Fibroblast of the aortic adventitia (primary cell): ENCODE measurements at regions not wholly inside any gene's neighbourhood (a gene's known extent, or its start where the extent isn't known, plus 50 kb on each side); places are given as distances from the start of the nearest gene placed in this dataset.

ENCODE experiments used
- DNase-seq: peaks from one replicate; pipeline ENCODE4 v3.0.0-alpha.2; 2010; ENCODE audit warnings: low read depth
- H3K4me3 ChIP-seq: 2 replicates; pipeline ENCODE4 v1.5.1; 2011; ENCODE audit warnings: low read depth, mild to moderate bottlenecking, control low read depth, low read length, moderate library complexity
- TF ChIP-seq, protein P1 (sequence below): IDR thresholded peaks from 2 replicates; pipeline ENCODE4 v1.5.1; 2011; ENCODE audit warnings: mild to moderate bottlenecking, low read length, control low read depth, inconsistent platforms; ENCODE audit not compliant: insufficient read depth

DNA sequence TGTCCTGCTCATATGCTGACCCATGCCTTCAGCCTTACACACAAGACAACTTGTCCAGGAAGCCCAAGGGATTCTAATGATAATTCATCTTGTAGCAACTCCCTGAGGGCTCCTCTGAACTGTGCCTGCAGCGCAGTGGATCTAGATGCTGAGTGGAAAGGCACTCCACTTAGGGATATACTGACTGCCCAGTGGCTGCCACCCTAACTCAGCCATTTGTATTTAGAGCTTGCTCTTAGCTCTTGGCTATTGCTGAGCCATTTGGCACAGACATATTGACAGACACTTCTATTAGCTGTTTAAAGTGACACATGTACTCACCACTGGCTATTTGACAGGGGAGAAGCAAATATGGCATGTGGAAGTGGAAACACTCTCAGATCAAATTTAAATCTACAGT is 278.3 kb upstream of the SGK1 start:
- no peak for DNase-seq
- TF ChIP-seq, protein P1, sequence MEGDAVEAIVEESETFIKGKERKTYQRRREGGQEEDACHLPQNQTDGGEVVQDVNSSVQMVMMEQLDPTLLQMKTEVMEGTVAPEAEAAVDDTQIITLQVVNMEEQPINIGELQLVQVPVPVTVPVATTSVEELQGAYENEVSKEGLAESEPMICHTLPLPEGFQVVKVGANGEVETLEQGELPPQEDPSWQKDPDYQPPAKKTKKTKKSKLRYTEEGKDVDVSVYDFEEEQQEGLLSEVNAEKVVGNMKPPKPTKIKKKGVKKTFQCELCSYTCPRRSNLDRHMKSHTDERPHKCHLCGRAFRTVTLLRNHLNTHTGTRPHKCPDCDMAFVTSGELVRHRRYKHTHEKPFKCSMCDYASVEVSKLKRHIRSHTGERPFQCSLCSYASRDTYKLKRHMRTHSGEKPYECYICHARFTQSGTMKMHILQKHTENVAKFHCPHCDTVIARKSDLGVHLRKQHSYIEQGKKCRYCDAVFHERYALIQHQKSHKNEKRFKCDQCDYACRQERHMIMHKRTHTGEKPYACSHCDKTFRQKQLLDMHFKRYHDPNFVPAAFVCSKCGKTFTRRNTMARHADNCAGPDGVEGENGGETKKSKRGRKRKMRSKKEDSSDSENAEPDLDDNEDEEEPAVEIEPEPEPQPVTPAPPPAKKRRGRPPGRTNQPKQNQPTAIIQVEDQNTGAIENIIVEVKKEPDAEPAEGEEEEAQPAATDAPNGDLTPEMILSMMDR, result no peak
- no peak overlapping the region for H3K4me3 ChIP-seq

DNA sequence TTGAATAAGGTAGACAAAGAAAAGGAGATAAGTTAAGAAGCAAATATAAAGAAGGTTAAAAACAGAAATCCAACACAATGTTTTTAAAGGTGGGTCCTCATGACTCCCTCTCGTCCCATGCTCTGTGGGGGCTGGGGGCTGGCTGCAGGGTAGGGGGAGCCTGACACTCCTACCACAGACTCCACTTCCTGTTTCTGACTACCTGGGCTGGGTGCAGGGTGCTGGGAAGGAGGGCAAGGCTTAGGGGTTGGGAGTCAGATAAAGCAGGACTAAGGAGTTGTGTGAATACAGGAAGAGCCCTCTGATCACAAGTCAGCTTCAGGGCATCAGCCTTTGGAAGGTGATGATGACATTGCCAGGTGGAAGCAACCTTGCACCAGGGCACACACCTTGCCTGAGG is 277.0 kb upstream of the SGK1 start:
- H3K4me3 ChIP-seq, result no peak overlapping the region
- no peak for DNase-seq

DNA sequence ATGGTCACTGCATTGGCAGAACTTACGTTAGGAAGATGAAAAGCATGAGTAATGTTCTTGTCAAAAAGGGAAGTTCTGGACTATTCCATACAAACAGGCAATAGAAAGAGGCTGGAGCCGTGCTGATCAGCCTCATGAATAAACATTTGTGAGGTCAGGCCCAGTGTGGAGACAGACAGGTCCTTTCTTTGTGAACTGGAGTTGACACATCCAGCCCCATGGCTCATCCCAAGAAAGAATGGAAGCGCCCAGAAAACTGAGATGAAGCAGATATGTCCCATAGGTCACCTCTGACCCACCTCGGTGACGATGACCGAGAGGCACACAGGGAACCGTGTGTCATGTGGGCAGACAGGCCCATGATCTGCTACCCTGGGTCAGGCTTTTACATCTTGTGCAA is 276.0 kb upstream of the SGK1 start:
- no peak for DNase-seq
- TF ChIP-seq, protein P1, result no peak
- H3K4me3 ChIP-seq, result no peak overlapping the region

More for the DNA sequence above, 277.0 kb upstream of the SGK1 start:
- TF ChIP-seq, protein P1, result no peak

DNA sequence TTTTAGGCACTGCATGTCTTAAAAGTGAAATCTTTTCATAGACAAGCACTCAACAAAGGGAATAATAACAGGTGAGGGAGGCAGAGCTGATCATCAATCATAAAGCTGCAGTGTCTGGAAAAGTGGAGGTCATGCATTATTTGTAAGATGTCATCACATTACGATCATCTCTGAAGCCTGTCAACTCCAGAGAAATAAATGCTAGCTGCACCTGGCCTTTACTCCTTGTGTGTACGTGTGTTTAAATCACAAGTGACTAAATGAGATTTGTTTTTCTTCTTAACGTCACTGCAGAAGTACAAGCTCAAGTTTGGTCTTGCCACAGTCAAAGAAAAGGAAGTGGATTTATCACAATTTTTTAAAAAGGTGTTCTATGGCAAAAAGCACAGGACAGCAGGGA is 275.5 kb upstream of the SGK1 start:
- TF ChIP-seq, protein P1, result no peak
- DNase-seq, result no peak
- H3K4me3 ChIP-seq, result no peak overlapping the region

- no peak overlapping the region for H3K4me3 ChIP-seq
- TF ChIP-seq, protein P1, result no peak
- DNase-seq, result no peak
Observed at GRCh38 chr6:134593024-134593423, 275.1 kb upstream of the SGK1 start.

DNA sequence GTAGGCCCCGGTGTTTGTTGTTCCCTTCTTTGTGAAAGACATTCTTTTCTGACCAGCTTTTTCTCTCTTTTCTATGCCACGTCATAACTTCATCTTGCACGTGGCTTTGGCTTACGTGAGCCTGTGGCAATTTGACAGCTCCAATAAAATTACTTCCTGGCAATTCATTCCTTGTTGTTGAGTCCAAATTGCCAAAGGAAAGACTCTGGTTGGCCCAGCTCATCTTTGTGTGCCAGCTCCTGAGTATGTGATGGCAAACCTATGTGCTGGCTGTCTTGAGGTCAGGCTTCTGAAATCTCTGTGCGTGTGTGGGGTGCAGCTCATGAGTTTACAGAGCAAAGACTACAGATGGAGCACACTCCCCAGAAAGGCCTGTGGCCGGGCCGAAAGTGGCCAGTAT is 272.5 kb upstream of the SGK1 start:
- TF ChIP-seq, protein P1, result no peak
- no peak overlapping the region for H3K4me3 ChIP-seq
- DNase-seq, result peak; percentile 38

GRCh38 chr6:134590004-134590403 is 272.1 kb upstream of the SGK1 start:
- H3K4me3 ChIP-seq, result no peak overlapping the region
- TF ChIP-seq, protein P1, result no peak
- no peak for DNase-seq
